Ascending aorta (tissue), 2 donors: ENCODE measurements at regions not wholly inside any gene's neighbourhood (a gene's known extent, or its start where the extent isn't known, plus 50 kb on each side); places are given as distances from the start of the nearest gene placed in this dataset.

ENCODE experiments used
- DNase-seq, 2 donors: peaks; one replicate each; pipeline ENCODE4 v3.0.0-alpha.2; 2019; ENCODE audit warnings: low spot score in 2 of 2
- H3K27ac ChIP-seq, 2 donors: fragments of 200-600 bp; sonication (generic); one replicate each; pipeline ENCODE4 v1.5.1; 2016 to 2017; ENCODE audit warnings: mild to moderate bottlenecking in 1 of 2
- H3K27me3 ChIP-seq: fragments of 200-600 bp; sonication (generic); one replicate; pipeline ENCODE4 v1.5.1; 2017
- H3K36me3 ChIP-seq, 2 donors: fragments of 200-600 bp; sonication (generic); one replicate each; pipeline ENCODE4 v1.5.1; 2016
- H3K4me1 ChIP-seq, 2 donors: fragments of 200-600 bp; sonication (generic); one replicate each; pipeline ENCODE4 v1.5.1; 2016 to 2017; ENCODE audit warnings: mild to moderate bottlenecking in 1 of 2
- H3K4me3 ChIP-seq, 2 donors: fragments of 200-600 bp; sonication (generic); one replicate each; pipeline ENCODE4 v1.5.1; 2016 to 2017; ENCODE audit warnings: mild to moderate bottlenecking in 1 of 2
- H3K9me3 ChIP-seq, 2 donors: fragments of 200-600 bp; sonication (generic); one replicate each; pipeline ENCODE4 v1.5.1; 2016
- intact Hi-C: fragments of 100-400 bp; cut with DNase I; formaldehyde crosslinking; loops from one replicate; pipeline ENCODE4 v1.15.1; 2023
- TF ChIP-seq, protein P1 (sequence below), 3 experiments: fragments of 200-600 bp in 2 of 3; fragments of 450-650 bp in 1 of 3; sonication (generic) in 2 of 3; IDR thresholded peaks; one replicate each; pipeline ENCODE4 v1.5.1; 2016 to 2019; ENCODE audit warnings: antibody characterized with exemption in 3 of 3, mild to moderate bottlenecking in 1 of 3, moderate library complexity in 1 of 3

DNA sequence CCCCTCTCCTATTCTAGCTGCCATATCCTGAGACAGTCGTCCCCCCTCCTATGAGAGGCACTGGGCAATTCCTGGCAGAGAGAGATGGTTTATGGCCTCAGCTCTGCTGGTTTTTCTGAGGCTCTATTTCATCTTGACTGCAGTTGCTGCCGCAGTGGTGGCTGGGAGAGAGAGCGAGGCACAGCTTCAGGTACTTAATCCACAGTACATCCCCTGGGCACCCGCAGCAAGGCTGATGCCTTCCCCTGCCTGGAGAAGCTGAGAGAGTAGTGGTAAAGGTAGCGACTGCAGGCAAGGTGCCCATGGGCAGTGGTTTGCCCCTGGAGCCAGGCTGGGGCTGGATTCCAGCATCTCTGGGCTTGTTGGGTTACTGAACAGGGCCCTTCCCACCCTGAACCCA is 324.7 kb downstream of the RPS24 start:
- no peak for DNase-seq
- TF ChIP-seq, protein P1, sequence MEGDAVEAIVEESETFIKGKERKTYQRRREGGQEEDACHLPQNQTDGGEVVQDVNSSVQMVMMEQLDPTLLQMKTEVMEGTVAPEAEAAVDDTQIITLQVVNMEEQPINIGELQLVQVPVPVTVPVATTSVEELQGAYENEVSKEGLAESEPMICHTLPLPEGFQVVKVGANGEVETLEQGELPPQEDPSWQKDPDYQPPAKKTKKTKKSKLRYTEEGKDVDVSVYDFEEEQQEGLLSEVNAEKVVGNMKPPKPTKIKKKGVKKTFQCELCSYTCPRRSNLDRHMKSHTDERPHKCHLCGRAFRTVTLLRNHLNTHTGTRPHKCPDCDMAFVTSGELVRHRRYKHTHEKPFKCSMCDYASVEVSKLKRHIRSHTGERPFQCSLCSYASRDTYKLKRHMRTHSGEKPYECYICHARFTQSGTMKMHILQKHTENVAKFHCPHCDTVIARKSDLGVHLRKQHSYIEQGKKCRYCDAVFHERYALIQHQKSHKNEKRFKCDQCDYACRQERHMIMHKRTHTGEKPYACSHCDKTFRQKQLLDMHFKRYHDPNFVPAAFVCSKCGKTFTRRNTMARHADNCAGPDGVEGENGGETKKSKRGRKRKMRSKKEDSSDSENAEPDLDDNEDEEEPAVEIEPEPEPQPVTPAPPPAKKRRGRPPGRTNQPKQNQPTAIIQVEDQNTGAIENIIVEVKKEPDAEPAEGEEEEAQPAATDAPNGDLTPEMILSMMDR (IDR thresholded peaks at IDR 0.05), result no peak
- Histone ChIP-seq H3K27ac (no peak overlapping the region), H3K9me3 (no peaks in the 10 kb centered on the region), H3K36me3 (no peaks in the 10 kb centered on the region), H3K4me1 (no peaks in the 10 kb centered on the region), H3K27me3 (no peaks in the 10 kb centered on the region), H3K4me3 (no peak overlapping the region)
- intact Hi-C loops, result no loop called here

DNA sequence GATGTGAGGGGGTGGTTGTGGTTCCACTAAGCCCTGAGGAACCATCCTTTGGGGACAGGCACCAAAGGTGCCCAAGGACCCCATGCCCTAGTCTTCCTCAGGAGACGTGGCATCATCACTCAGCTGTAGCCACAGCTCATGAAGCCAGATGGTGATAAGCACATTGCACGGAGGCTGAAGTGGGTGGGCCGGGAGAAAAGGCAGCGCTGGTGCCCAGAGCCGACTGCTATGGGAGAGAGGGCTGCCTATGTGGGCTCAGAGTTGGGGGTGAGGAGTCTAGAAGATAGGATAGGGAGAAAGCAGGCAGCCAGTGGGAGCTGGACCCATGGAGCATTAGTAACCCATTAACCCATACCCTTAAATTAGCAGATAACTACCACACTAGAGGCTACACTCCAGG is 325.3 kb downstream of the RPS24 start:
- no peaks in the 10 kb centered on the region for H3K27me3 ChIP-seq
- H3K27ac ChIP-seq, result no peak overlapping the region
- H3K36me3 ChIP-seq, result no peaks in the 10 kb centered on the region
- intact Hi-C loops, result no loop called here
- DNase-seq, result no peak
- H3K9me3 ChIP-seq, result no peaks in the 10 kb centered on the region
- H3K4me1 ChIP-seq, result no peaks in the 10 kb centered on the region
- TF ChIP-seq, protein P1 (IDR thresholded peaks at IDR 0.05), result no peak
- no peak overlapping the region for H3K4me3 ChIP-seq

DNA sequence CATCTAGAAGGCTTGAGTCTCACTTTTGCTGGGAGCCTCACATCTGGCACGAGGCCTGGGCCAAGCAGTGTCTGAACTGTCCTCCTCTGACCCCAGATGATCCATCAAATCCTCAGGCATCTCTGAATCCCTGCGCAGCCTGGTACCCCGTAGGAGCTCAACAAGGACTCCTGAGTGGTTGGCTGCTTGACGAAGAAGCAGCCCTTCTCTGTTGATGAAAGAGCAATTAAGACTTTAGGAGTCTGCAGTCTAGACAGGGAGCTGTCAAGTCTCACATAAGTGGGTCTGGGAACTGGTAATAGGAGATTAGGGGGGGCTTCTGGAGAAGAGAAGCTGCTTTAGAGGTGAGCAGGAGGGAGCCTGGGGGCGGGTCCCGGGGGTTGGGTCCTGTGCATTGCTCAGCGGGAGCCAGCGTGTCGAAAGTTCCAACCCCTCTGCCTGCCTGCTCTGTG is 326.0 kb downstream of the RPS24 start:
- Histone ChIP-seq H3K27ac (no peak overlapping the region), H3K9me3 (no peaks in the 10 kb centered on the region), H3K27me3 (no peaks in the 10 kb centered on the region), H3K36me3 (no peaks in the 10 kb centered on the region), H3K4me1 (no peaks in the 10 kb centered on the region), H3K4me3 (no peak overlapping the region)
- no peak for DNase-seq
- TF ChIP-seq, protein P1 (IDR thresholded peaks at IDR 0.05), result no peak
- intact Hi-C loops, result no loop called here

DNA sequence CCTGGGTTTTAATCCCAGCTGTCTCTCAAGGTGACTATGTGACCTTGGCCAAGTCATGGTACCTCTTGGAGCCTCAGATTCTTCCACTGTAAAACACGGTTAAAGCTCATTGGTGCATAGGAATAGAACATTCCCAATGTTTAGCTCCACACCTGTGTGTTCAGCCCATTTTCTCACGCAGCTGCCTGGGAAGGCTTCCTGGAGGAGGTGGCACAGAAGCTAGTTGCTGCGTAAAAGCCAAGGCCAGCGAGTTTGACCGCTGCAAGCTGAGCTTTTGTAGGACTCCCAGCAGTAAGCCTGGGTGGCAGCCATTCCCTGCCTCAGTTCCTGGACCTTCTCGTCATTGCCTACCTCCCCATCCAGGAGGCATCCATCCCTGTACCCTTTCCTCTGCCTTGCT is 326.6 kb downstream of the RPS24 start:
- no peak for DNase-seq

DNA sequence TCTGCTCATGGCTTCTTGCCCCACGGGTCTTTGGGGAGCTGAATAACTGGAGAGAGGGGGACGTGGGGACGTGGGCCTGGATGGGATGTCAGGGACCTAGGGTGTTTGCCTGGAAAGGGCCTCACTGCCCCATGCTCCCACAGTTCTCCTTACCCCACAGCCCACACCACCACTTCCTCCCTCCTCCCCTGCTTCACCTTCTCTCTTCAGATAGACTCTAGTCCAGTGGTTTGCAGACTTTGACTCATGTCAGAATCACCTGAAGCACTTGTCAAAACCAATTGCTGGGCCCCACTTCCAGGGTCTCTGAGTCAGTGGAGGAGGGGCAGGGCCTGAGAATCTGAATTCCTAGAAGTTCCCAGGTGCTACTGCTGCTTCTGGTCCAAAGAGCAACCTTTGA is 327.4 kb downstream of the RPS24 start:
- Histone ChIP-seq H3K36me3 (no peaks in the 10 kb centered on the region), H3K9me3 (no peaks in the 10 kb centered on the region), H3K4me3 (no peak overlapping the region), H3K4me1 (no peaks in the 10 kb centered on the region), H3K27ac (no peak overlapping the region), H3K27me3 (no peaks in the 10 kb centered on the region)
- intact Hi-C loops, result no loop called here
- TF ChIP-seq, protein P1 (IDR thresholded peaks at IDR 0.05), result no peak
- no peak for DNase-seq

More for the DNA sequence above, 326.6 kb downstream of the RPS24 start:
- H3K9me3 ChIP-seq, result no peaks in the 10 kb centered on the region
- intact Hi-C loops, result no loop called here
- no peaks in the 10 kb centered on the region for H3K4me1 ChIP-seq
- no peaks in the 10 kb centered on the region for H3K36me3 ChIP-seq
- no peaks in the 10 kb centered on the region for H3K27me3 ChIP-seq
- TF ChIP-seq, protein P1 (IDR thresholded peaks at IDR 0.05), result no peak
- H3K4me3 ChIP-seq, result no peak overlapping the region
- no peak overlapping the region for H3K27ac ChIP-seq

DNA sequence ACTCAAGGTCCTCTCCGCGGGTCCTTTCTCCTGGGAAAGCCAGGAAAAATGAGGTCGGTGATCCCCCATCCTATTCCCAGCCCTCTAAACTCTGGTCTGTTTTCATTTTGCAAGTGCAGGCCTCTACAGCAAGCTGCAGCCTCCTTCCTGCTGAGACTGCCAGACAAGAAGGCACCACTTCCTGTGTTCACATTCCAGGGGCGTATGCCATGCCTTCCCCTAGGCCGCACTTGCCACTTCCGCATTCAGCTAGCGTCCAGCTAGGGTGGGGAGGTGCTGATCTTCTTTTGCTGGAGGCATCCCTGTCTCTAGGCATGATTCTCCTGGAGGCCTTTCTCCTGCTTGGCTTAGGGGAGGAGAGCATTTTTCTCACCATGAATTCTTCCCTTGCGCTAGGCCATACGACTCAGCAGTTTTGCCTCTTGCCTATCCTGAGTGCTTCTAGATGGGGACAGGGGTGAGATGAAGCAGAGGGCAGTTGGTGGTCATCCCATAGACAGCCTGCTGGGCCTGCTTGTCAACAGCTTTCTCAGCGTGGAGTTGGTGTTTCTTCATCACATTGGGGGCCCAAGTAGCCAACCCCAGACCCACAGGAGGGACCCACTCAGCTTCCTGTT is 328.9 kb downstream of the RPS24 start:
- DNase-seq, result no peak
- Histone ChIP-seq H3K27ac (no peak overlapping the region), H3K36me3 (no peaks in the 10 kb centered on the region), H3K4me3 (no peak overlapping the region), H3K4me1 (no peaks in the 10 kb centered on the region), H3K27me3 (no peaks in the 10 kb centered on the region), H3K9me3 (no peaks in the 10 kb centered on the region)
- TF ChIP-seq, protein P1 (IDR thresholded peaks at IDR 0.05), result no peak
- intact Hi-C loops, result no loop called here
